B cell (primary cell): ENCODE measurements at regions not wholly inside any gene's neighbourhood (a gene's known extent, or its start where the extent isn't known, plus 50 kb on each side); places are given as distances from the start of the nearest gene placed in this dataset.

ENCODE experiments used
- CTCF ChIP-seq: fragments of 200-600 bp; IDR thresholded peaks from one replicate; pipeline ENCODE4 v1.8.0; 2022; ENCODE audit warnings: antibody characterized with exemption, mild to moderate bottlenecking
- EZH2 ChIP-seq: IDR thresholded peaks from 2 replicates; pipeline ENCODE4 v1.6.1; 2012; ENCODE audit warnings: borderline replicate concordance, low read depth, mild to moderate bottlenecking, moderate library complexity, low read length; ENCODE audit not compliant: insufficient read depth, poor library complexity, severe bottlenecking

GRCh38 chr11:116079580-116079979 lies 575.4 kb upstream of the CADM1 start:
- TF ChIP-seq CTCF (no peak), EZH2 (no peak)
